ENCODE measurements at regions not wholly inside any gene's neighbourhood (a gene's known extent, or its start where the extent isn't known, plus 50 kb on each side); places are given as distances from the start of the nearest gene placed in this dataset.

DNA sequence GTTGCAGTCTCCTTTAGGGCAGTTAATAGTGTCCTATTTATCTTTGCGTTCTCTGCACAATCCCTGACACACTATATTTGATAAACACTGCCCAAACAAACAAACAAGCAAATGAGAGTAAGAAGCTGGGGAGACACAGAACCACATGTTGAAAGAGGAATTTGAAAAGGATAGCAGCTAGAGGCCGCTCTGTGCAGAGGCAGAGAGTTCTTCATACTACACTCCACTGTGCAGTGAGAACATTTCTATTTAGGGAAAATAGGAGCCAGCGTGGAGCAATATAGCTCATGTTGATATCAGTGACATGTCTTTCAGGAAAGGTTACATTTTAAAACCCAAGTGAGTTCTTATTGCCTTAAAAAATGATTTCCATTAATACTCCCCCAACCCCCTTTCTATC, 140.3 kb upstream of the SEL1L start:
- no peak for DNase-seq

DNA sequence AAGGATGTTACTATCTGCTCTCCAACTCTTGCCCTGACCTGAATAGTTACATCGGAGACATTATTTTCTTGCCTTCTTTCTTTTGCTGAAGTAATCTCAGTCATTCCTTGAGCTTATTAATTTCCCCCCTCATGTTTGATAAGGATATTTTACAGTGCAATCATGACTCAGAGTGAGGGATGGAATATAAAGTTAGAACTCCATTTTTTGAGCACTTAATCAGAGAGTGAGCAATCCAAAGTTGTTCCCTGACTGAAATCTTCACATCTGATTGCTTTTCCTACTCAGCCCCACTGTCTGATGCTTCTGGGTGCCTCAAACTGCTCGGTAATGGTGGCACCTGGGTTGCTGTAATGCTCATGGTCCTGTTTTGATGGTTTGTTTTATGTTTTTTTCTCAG, 142.7 kb upstream of the SEL1L start:
- no peak for DNase-seq

DNA sequence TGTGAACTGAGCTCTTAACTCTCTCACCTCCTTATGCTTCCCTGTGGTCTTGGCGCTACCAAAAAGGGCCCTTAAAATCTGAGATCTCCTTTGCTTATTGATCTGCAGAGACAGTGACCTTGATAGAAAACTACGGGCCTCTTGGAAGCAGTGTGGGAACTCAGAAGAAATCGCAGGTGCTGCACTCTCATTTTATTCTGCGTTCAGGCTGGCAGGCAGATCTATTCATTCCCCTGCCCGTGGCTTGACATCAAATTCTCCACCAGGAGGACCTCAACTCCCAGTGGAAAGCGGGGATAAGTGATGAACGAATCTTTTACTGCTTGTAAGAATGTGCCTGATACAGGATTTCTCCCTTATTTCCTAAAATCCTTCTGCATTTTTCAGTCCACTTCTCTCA, 143.2 kb upstream of the SEL1L start:
- no peak for DNase-seq

DNA sequence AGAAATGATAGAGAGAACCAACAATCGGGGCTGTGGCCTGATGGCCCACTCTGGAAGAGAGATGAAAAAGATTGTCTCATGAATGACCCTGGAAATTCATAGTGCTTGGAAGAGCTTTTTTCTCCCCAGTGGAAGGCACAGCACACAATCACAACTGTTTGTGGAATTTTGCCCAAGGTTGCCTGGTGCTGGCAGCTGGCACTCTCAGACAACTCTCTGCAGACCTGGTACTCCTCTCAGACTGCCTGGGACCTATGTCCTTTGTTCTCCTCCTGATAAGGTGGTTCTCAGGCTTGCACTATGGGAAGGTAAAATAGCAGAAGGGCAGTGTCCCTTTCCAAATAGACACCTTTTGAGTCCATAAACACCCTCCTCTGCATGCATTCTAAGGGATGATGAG, 144.1 kb upstream of the SEL1L start:
- no peak for DNase-seq

DNA sequence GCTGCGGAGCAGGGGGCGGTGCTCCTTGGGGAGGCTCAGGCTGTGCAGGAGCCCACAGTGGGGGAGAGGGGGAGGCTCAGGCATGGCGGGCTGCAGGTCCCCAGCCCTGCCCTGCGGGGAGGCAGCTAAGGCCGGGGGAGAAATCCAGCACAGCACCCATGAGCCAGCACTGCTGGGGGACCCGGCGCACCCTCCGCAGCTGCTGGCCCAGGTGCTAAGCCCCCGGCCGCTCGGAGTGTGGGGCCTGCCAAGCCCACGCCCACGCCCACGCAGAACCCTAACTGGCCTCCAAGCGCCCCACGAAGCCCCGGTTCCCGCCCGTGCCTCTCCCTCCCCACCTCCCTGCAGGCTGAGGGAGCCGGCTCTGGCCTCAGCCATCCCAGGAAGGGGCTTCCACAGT, 145.6 kb upstream of the SEL1L start:
- no peak for DNase-seq

DNA sequence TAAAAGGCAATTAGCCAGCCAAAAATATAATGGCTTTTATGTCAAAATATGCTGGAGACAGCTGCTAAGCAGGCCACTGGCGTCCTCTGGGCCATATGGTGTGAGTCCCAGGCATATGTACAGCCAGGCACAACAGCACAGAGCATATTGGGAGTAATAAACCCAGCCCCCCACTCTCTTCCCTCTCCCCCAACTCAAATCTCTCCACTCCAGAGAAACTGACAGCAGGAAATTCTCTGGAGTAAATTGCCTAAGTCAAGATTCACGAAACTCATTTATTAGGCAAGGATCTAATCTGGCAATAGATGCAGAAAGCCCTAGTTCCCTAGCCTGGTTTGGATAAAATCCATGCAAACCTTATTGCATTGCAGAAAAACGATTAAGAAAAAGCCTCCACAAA, 147.9 kb upstream of the SEL1L start:
- DNase-seq, result no peak

DNA sequence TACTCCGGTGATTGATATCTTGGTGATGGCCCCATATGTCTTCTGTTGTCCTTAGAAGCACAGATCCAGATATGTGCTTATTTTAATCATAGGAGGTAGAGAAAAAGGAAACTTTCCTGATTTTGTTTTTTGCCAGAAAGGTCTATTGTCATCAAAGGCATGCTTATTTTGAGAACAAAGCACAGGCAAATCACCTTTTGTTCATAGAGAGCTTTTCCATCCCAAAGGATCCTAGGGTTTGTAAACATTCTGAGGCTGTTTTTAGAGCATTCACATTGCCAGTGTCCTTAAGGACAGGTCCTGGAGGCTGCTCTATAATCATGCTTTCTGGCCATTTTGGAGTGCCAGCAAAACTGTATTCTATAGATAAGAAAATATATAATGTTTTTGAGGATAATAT, 148.5 kb upstream of the SEL1L start:
- DNase-seq, result no peak

DNA sequence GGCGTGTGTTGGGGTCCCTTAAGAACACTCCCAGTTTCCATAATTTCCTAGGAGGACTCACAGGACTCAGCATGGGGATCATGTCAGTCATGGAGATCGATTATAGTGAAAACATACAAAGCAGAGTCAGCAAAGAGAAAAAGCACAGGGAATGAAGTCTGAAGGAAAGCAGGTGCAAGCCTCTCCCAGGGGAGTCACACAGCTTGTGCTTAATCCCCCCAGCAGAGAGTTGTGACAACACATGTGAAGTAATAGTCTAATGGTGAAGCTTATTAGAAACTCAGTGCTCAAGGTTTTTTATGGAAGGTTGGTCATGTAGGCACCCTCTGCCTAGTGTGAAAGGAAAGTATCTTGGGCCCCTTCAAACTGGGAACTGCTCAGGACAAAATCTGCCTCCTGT, 149.0 kb upstream of the SEL1L start:
- DNase-seq, result no peak

DNA sequence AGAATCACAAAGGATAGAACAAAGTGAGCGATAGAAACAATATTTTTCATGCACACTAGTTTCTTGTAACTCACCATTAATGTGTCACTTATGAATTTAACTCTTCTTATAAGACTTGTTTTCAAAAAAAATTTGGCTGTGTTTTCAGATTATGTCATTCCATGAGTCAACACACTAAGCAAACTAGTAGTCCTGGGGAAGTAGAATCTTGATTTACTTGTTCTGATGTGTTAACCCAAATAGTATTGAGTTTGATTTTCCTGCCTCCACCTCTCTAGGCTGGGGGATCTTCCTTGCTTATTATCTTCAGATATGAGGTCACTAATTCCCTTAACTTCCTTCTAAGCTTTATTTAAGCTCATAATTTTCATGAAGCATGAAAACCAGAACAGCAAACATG, 151.0 kb upstream of the SEL1L start:
- no peak for DNase-seq

DNA sequence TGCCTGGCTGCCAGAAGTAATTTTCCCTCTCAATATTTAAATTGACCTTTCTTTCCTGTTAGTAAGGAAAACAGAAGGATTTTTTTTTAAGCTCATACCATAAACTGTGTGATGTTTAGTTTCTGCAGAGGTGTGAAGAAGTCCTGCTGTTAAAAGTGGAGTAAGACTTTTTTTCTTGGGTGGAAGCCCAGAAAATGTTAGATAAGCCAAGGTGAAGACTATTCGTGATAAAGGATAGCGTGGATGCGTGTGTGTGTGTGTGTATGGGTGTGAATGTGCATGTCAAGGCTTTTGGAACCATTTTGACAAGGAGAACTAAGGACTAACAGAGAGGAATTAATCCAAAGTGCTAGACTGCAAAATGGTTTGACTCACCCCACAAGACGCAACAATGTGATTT, 152.9 kb upstream of the SEL1L start:
- no peak for DNase-seq

DNA sequence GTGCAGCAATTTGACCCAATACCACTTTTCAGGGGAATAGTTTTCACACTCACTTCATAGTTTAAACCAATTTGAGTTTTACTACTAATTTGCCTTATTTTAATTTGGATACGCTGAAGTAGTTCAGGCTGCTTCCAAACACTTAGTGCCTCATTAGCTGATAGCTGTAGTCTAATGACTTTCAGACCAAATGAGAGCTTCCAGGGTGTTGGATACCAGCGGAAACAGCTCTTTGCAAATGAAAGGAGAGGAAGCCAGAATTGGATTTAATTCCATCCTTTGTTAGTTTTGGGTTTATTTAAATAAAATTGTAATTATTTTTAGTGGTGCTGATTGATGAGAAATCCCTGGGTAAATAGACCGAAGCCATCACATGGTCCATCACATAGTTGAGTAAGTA, 158.3 kb upstream of the SEL1L start:
- DNase-seq, result no peak

DNA sequence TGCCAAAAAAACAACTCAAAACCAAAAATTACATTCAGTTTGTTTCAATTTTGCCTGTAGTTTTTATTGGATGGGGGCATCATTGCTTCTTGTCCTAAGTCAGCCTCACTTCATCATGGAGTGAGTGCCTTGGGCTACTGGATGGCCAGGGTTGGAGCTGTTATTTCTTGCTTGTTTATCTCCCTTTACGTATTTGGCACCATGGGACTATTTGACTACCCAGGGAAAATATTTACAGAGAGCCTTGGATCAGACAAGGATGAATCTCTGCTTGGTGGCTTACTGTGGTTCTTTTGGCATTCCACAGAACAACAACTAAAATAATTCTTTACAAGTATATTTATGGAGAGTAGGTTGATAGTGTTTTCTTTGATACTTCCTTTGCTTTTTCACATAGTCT, 160.8 kb upstream of the SEL1L start:
- DNase-seq, result no peak

DNA sequence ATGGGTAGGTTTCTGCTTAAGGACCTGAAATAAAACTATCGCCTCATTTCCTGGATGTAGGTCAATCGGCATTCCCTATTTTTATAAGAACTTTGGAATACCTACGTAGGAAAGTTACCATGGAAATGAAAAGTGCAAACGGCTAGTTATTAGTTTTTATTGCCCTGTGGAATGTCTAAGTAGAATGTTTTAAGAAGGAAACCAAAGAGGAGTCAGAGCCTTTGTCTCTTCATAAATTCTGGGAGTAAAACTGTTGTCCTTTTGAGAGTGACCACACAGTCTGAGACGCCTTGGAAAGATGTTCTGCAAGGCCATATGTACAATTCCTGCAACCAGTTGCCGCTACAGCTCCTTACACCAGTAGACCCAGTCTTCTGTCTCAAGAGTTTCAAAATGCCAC, 176.0 kb upstream of the SEL1L start:
- DNase-seq, result no peak

DNA sequence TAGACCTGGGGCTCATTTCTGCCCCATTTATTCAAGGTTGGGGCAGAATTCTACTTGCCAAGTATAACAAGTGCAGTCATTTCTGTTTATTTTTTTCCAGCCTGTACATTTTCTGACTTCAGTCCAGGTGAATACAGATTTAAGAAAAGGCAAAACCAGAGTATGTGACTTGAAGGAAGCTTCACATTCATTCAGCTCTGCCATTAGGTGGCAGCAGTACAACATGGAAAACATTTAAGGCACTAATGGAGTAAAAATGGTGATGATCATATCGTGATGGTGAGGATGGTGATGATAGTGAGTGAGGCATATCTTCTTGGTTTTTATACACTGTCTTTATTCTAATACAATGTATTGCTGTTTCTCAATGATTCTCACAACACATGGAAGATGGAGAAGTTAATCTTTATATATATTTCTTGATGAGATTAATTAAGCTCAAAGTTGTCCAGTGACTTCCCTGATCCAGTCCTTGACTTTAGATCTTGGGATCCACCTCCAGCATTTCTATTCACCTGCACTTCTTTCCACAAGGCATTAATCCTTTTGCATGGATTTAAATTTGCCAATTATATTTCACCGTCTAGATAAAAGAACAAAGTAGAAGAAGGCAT, 176.7 kb upstream of the SEL1L start:
- no peak for DNase-seq

DNA sequence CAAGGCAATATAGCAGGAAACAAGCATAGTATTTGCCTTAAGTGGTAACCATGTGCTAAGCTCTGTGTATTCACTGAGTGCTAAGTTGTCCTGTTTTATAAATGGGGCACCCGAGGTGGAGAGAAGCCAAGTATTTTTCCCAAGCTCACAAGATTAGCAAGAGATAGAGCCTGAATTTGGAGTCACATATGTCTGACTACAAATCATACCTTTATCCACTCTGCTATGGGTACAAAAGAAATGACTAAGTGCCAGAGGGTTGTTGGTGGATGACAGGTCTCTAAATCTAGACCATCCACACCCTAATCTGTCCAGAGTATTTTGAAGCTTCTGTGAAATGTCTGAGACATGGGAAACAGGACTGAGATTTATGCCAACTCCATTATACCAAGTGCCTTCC, 182.1 kb upstream of the SEL1L start:
- no peak for DNase-seq

DNA sequence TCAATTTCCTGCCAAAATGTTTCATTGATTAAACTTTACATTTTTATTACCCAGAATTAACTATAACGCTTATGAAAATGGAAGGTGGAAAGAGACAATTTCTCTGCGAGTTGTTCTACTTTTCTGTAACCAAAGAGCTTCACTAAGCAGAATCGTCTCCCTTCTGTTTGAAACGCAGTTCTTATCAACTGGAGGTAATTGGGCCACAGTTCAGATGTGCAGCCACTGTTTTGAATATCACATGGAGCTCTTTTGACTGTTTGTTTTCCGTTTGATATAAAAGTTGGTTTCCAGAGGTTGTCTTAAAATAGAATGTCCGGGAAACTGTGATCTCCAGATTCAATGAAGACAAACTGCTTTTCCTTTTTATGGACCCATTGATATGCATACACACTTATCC, 183.3 kb upstream of the SEL1L start:
- DNase-seq, result no peak

DNA sequence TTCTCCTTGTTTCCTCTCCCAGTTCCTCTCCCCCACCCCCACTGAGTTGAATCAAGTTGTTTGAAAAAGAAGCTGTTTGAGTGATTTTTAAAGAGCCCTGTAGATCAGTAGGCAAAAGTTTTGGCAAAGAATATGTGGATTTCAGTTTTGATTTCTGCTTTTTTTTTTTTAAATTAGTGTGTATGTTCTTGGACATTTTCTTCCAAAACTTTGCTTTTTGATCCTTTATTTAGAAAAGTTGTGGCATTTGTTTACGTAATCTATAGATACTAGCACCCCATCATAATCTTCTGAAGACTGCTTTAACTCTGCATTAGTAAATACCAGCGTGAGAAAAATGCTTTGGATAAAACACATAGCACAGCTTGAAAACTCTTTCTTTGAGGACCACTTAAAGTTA, 190.3 kb upstream of the SEL1L start:
- DNase-seq, result no peak

DNA sequence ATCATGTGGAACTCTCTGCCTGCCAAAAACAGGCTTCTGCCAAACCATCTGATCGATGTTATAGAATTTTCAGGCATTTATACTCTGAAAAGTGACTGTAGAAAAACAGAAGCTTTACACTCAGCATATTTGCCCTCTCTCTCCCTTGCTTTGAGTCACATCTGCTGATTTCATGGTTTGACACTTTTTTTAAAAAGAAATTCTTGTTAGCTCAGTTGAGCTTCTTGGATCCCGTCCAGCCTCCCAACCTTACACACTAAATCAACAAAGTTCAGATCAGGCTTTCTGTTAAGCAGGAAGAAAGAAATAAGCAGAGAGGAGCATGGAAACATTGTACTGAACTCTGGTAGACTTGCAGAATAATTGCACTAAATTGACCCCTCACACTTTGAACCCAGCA, 193.6 kb upstream of the SEL1L start:
- DNase-seq, result no peak

DNA sequence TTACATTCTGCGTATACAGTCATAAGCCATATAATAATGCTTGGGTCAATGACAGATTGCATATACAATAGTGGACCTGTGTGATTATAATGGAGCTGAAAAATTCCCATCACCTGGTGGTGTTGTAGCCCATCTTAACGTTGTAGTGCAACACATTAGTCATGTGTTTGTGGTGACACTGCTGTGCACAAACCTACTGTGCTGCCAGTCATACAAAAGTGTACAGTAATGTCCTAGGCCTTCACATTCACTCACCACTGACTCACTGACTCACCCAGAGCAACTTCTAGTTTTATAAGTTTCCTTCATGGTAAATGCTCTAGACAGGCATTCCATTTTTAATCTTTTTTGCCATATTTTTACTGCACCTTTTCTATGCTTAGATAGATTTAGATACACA, 194.8 kb upstream of the SEL1L start:
- DNase-seq, result no peak

DNA sequence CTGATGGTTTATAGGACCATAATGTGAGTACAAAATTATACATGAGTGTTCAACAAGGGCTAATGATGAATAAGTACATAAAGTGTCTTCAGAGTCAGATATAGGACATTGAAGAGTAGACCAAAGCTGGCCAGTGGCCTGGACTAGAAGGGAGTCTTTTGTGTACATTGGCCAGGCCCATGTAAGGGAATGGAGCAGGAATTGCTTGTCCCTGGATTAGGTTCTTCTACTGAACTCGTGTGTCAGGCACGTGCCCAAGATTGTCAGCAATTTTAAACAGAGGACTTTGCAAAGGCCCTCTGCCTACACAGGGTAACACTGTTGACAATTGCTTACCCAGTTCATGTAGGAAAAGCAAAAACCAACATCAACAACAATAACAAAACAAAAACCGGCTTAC, 196.0 kb upstream of the SEL1L start:
- no peak for DNase-seq

DNA sequence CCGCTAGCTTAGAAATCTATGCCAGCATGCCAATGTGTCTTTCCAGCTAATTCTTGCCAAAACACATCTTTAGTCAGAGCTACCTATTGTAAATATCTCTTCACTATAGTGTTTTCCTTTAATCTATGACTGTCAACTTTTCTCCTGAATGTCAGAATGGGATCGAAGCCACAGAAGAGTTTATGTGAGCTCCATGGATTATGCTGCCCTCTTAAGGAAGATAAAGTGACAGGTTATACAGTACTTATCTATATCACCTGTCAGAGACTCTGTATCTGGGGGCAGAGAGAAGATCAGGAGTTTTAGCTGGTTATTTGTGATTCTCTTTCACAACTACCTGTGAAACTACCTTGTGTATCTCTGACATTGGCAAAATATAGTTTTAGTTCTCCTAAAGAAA, 204.3 kb upstream of the SEL1L start:
- no peak for DNase-seq

DNA sequence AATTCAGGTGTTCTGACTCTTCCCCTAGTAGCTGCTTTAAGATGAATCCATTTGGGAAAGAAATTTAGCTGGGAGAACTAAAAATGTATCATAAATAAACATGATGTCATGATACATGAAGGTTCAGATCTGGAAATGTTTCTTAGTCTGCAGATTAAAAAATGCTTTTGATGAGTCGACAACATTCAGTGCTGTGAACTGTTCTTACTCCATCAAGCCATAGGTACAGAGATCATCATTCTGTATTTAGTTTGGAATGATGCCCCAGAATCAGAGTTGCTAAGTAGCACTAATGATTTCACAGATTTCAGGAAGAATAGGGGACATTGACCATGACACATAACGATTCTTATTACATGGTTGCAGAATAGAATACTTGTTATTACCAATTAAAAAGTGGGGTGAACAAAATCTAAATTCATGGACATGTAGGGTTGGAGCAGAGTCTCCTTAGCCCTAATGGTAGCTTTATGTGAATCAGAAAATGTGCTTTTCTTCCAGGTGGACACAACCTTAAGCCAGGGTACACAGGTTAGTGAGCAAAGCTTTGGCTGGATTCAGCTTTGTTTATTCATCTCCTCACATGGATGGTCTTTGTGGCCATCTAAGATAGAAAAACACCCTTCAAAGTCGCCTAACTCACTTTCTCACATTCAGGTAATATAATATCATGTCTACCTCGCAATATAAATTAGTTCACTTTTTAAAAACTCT, 205.4 kb upstream of the SEL1L start:
- DNase-seq, result no peak

DNA sequence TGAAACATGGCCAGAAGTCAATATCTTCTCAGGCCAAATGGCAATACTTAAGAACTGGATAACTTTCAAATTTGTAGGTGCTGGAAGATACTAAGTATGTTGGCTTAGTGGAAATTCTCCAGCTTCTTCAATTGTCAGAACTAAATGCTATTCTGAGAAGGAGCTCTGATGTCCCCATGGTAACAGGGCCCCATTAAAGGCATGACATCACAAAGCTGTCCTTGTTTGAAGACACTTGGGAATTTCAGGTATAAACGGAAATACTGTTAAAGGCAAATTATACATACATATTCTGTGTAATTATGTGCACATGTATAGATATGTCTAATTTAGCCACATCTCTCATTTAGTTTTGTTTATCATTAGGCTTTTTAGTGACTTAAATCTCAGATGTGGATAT, 210.0 kb upstream of the SEL1L start:
- no peak for DNase-seq

DNA sequence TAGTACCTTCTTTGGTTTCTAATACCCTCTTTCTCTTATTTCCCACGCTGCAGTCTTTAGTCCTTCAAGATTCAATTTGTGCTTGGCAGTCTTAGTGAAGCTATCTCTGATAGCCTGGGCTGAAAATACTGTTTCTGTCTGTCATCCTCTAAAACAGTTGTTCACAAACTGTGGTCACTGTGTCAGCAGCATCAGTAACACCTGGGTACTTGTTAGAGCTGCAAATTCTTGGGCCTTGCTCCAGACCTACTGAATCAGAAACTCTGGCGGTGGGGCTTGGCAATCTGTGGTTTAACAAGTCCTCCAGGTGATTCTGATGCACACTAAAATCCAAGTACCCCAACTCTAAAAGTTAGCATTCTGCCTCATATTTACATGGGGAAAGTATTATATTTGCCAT, 217.5 kb upstream of the SEL1L start:
- no peak for DNase-seq

DNA sequence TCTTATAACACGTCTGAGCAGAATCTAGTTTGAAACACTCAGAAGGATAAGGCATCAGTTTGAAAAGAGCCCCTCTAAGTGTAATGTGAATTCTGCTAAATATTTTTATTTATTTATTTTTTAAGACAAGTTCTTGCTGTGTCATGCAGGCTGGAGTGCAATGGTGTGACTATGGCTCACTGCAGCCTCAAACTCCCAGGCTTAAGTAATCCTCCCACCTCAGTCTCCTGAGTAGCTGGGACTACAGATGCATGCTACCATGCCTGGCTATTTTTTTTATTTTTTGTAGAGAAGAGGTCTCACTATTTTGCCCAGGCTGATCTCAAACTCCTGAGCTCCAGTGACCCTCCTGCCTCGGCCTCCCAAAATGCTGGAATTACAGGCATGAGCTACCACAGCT, 225.9 kb upstream of the SEL1L start:
- DNase-seq, result no peak

Data from activated CD4-positive, alpha-beta T cell treated with anti-CD3 and anti-CD28 coated beads for 4 hours (primary cell).